Choroid plexus epithelial cell (primary cell): ENCODE measurements at regions not wholly inside any gene's neighbourhood (a gene's known extent, or its start where the extent isn't known, plus 50 kb on each side); places are given as distances from the start of the nearest gene placed in this dataset.

Source experiments
- DNase-seq: peaks from one replicate; pipeline ENCODE4 v3.0.0-alpha.2; 2010; ENCODE audit warnings: low read depth
- H3K4me3 ChIP-seq: 2 replicates; pipeline ENCODE4 v1.5.1; 2011; ENCODE audit warnings: low read depth, mild to moderate bottlenecking, control low read depth, low read length, moderate library complexity
- TF ChIP-seq, protein P1 (sequence below): conservative IDR thresholded peaks from 2 replicates; pipeline ENCODE4 v1.5.1; 2011; ENCODE audit warnings: low read depth, mild to moderate bottlenecking, control low read depth, inconsistent platforms, low read length, moderate library complexity

- no peak for DNase-seq
- no peak overlapping the region for H3K4me3 ChIP-seq
- TF ChIP-seq, protein P1, sequence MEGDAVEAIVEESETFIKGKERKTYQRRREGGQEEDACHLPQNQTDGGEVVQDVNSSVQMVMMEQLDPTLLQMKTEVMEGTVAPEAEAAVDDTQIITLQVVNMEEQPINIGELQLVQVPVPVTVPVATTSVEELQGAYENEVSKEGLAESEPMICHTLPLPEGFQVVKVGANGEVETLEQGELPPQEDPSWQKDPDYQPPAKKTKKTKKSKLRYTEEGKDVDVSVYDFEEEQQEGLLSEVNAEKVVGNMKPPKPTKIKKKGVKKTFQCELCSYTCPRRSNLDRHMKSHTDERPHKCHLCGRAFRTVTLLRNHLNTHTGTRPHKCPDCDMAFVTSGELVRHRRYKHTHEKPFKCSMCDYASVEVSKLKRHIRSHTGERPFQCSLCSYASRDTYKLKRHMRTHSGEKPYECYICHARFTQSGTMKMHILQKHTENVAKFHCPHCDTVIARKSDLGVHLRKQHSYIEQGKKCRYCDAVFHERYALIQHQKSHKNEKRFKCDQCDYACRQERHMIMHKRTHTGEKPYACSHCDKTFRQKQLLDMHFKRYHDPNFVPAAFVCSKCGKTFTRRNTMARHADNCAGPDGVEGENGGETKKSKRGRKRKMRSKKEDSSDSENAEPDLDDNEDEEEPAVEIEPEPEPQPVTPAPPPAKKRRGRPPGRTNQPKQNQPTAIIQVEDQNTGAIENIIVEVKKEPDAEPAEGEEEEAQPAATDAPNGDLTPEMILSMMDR = no peak
Observed at GRCh38 chr16:54365990-54366634, 79.5 kb upstream of the IRX3 start.

DNA sequence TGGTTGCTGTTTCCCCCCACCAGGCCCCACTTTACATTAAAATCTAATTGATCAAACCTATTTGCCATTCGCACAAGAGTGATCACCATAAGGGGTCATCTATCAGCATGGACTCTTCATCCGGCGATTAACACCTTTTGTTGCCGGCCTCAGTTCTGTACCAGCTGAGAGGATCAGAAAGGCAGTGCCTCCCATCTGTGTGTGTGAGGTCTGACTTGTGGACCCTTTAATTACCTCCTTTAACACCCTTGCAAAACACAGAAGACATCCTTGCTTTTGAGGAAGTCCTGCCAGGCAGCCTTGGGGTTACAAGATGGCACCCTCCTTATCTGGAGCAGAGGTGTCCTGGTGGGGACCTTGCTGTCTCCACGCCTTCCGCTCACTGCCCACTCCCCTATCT, 77.2 kb upstream of the IRX3 start:
- no peak overlapping the region for H3K4me3 ChIP-seq
- TF ChIP-seq, protein P1 = no peak
- no peak for DNase-seq

DNA sequence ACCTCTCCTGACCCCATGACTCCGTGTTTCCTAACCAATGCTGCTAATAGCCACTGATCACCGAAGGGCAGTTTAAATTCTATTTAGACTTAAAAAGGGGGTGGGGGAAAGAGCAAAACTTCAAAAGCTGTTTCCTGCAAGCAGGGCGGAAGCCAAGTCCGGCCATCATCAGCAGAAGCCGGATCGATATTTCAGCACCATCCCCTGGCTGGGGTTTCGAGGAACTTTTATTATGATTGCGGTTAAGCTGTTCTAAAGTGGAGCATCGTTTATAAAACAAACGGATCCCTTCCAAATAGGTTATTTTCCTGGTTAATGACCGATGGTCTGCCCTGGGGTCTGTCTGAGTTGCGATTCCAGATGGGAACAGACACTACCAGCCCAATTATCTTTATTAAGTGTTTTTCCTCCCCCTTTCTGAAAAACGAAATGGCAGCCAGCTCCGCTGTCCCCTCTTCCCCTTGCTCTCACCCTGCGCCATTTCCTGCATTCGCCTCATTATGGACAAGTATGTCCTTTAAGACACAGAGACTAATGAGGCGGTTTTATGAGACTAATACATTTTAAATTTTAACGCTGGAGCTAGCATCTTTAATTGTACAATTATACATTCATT, 76.1 kb upstream of the IRX3 start:
- TF ChIP-seq, protein P1 = no peak
- H3K4me3 ChIP-seq = no peak overlapping the region
- DNase-seq = no peak

DNA sequence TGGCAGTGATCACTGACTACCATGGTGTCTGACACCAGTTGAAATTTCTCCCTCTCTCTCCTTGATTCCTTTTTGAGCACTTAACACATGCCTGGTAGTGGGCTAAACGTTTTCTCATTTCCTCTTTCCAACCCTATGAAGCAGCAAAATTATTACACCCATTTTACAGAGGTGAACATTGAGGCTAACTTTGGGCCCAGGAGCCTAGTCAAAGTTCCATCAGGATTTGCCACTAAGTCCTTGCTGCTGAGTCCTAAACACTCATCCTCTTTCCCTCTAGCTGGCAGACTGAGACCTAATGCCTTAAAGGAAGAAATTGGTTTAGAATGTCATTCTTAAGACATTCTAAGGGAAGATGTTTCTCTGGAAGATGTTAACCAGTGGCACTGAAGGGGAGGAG, 74.7 kb upstream of the IRX3 start:
- TF ChIP-seq, protein P1 = no peak
- no peak for DNase-seq
- H3K4me3 ChIP-seq = no peak overlapping the region

DNA sequence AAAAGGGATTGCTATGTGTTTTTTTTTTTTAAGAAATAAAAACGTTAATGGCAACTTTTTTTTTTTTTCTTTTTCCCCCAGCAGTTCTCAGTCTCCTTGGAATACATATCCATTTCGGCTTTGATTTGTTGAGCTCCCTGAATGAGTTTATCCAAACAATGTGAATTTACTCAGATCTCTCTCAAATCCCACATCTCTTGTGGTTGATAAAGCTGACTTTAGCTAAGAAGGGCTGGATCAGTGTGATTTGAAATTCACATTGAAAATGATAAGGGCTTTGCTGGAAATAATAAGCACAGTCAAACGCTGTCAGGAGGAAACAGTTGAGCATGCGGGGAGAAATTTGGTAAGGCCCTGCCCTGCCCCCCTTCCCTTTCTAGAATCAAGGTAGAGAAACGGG, 74.1 kb upstream of the IRX3 start:
- no peak overlapping the region for H3K4me3 ChIP-seq
- DNase-seq = no peak
- TF ChIP-seq, protein P1 = no peak

DNA sequence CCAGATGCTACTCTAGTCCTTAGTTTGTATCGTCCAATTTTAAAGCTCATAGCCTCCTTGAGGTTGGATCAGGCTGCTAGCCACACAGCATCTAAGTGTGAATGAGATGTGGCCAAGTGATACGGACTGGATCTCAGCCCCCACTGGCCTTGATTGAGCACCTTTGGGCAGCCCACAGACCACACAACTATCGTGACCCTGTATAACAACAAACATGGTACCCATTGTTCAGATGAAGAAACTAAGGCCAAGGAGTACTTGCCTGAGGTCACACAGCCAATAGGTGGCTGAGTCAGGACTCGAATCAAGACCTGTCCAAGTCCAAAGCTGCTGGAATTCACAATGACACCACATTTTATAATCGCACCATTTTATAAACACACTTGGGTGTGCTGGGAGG, 73.0 kb upstream of the IRX3 start:
- TF ChIP-seq, protein P1 = no peak
- no peak overlapping the region for H3K4me3 ChIP-seq
- DNase-seq = no peak

GRCh38 chr16:54359081-54359480, 72.5 kb upstream of the IRX3 start:
- TF ChIP-seq, protein P1 = no peak
- DNase-seq = no peak
- no peak overlapping the region for H3K4me3 ChIP-seq
